Right lobe of liver (tissue), 6 donors: ENCODE measurements at regions not wholly inside any gene's neighbourhood (a gene's known extent, or its start where the extent isn't known, plus 50 kb on each side); places are given as distances from the start of the nearest gene placed in this dataset.

Source experiments
- ATAC-seq, 4 donors: fragments of 200-7000 bp; cut with Tn5 transposase; one replicate each; pipeline ENCODE4 v1.9.1; 2020; ENCODE audit warnings: mild to moderate bottlenecking in 4 of 4, moderate library complexity in 4 of 4
- DNase-seq, 3 donors: peaks; one replicate each; pipeline ENCODE4 v3.0.0-alpha.2; 2020
- H3K27ac ChIP-seq, 3 donors: fragments of 200-600 bp; one replicate each; pipeline ENCODE4 v1.8.0; 2022
- H3K27me3 ChIP-seq, 2 donors: fragments of 200-600 bp; one replicate each; pipeline ENCODE4 v1.8.0; 2022
- H3K36me3 ChIP-seq, 4 donors: fragments of 200-600 bp; sonication (generic) in 1 of 4; one replicate each; pipeline versions ENCODE4 v1.5.1 to v1.8.0; 2017 to 2022; ENCODE audit warnings: control low read depth in 1 of 4
- H3K4me1 ChIP-seq, 4 donors: fragments of 200-600 bp; sonication (generic) in 1 of 4; one replicate each; pipeline versions ENCODE4 v1.5.1 to v1.8.0; 2017 to 2022; ENCODE audit warnings: control low read depth in 1 of 4
- H3K4me3 ChIP-seq, 3 donors: fragments of 200-600 bp; one replicate each; pipeline ENCODE4 v1.8.0; 2022
- H3K9me3 ChIP-seq, 4 donors: fragments of 200-600 bp; sonication (generic) in 1 of 4; one replicate each; pipeline versions ENCODE4 v1.5.1 to v1.8.0; 2017 to 2022; ENCODE audit warnings: control low read depth in 1 of 4
- CTCF ChIP-seq, 4 donors: fragments of 200-600 bp in 3 of 4; fragments of 450-650 bp in 1 of 4; IDR thresholded peaks; one replicate each; pipeline versions ENCODE4 v1.5.1 to v1.8.0; 2016 to 2022; ENCODE audit warnings: antibody characterized with exemption in 4 of 4, mild to moderate bottlenecking in 2 of 4
- POLR2A ChIP-seq: fragments of 450-650 bp; IDR thresholded peaks from one replicate; pipeline ENCODE4 v1.6.1; 2017; ENCODE audit warnings: antibody characterized with exemption, mild to moderate bottlenecking
- WGBS: methylation state at CpG from one replicate; pipeline ENCODE4 v1.1.6; 2018; ENCODE audit warnings: low coverage, low lambda C conversion rate; ENCODE audit not compliant: insufficient coverage; ENCODE audit errors: missing lambda C conversion rate; 5-methylcytosine and 5-hydroxymethylcytosine counted together
- intact Hi-C, 2 donors: fragments of 100-400 bp; cut with DNase I; formaldehyde crosslinking; loops; one replicate each; pipeline versions ENCODE4 v1.11.2 to v1.14.1; 2022
- donor health status: DM: no; HTN: yes; CAD: no.
- donor health status: DM: no; HTN: no; CAD: no.
- donor health status: DM: no; HTN: no; CAD: no.
- donor health status: DM: no; HTN: yes; CAD: no.
- donor health status: DM: no; HTN: yes; CAD: no.

GRCh38 chr12:19572920-19573558 lies 133.7 kb downstream of the AEBP2 start:
- no peak overlapping the region for H3K4me3 ChIP-seq

DNA sequence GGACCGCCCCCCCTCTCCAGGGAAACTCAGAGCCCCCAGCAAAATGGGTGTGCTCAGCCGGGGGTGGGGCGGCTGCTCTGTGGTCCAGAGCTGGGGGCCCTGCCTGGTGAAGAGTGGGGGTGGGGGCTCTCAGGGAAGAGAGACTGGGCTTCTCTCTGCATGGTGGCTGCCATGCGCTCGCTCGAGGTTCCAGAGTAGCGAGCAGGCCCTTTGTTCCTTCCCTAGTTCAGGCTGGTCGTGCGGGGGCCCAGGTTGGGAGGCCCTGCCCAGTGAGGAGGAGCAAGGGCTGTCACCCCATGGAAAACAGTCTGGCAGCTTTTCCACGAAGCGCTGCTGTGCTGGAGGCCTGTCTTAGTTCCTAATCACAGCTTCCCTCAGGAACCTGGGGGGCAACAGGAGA lies 134.6 kb downstream of the AEBP2 start:
- Histone ChIP-seq H3K4me1 (no peaks in the 10 kb centered on the region), H3K9me3 (no peaks in the 10 kb centered on the region), H3K27ac (no peak overlapping the region), H3K27me3 (no peaks in the 10 kb centered on the region), H3K4me3 (no peak overlapping the region), H3K36me3 (no peaks in the 10 kb centered on the region)
- WGBS, result no CpG with 5 or more reads among the region's 11 CpGs
- TF ChIP-seq POLR2A, result no peak
- TF ChIP-seq CTCF (IDR thresholded peaks at IDR 0.05), result no peak
- ATAC-seq, result no peak
- intact Hi-C loops, result no loop called here
- no peak for DNase-seq

More at GRCh38 chr12:19572920-19573558, 133.7 kb downstream of the AEBP2 start:
- Histone ChIP-seq H3K27ac (no peak overlapping the region), H3K27me3 (no peaks in the 10 kb centered on the region), H3K36me3 (no peaks in the 10 kb centered on the region), H3K4me1 (no peaks in the 10 kb centered on the region), H3K9me3 (no peaks in the 10 kb centered on the region)
- intact Hi-C loops, result no loop called here
- no peak for DNase-seq
- ATAC-seq, result peak in 2 of 4 donors; percentile 18 to 31
- TF ChIP-seq CTCF (IDR thresholded peaks at IDR 0.05) (peak in 3 of 4 donors; percentile 19 to 35 (median 24)), POLR2A (no peak)
- 72% methylated on average over 7 of the region's 16 CpGs for WGBS

GRCh38 chr12:19574601-19575000 lies 135.3 kb downstream of the AEBP2 start:
- H3K27ac ChIP-seq, result no peak overlapping the region

GRCh38 chr12:19575337-19576243 lies 136.3 kb downstream of the AEBP2 start:
- Histone ChIP-seq H3K36me3 (no peaks in the 10 kb centered on the region), H3K4me1 (no peaks in the 10 kb centered on the region), H3K9me3 (no peaks in the 10 kb centered on the region), H3K27me3 (no peaks in the 10 kb centered on the region), H3K27ac (no peak overlapping the region), H3K4me3 (no peak overlapping the region)
- TF ChIP-seq POLR2A, result no peak
- no peak for TF ChIP-seq CTCF (IDR thresholded peaks at IDR 0.05)
- 49% methylated on average over 5 of the region's 5 CpGs for WGBS
- ATAC-seq (peak; percentile 54 to 78 (median 68)), DNase-seq (peak in 2 of 3 donors; percentile 38 to 54)
- intact Hi-C loops, result no loop called here

More at GRCh38 chr12:19574601-19575000, 135.3 kb downstream of the AEBP2 start:
- no peaks in the 10 kb centered on the region for H3K9me3 ChIP-seq
- no peak overlapping the region for H3K4me3 ChIP-seq
- intact Hi-C loops, result no loop called here
- ATAC-seq (no peak), DNase-seq (no peak)
- TF ChIP-seq POLR2A (no peak), CTCF (IDR thresholded peaks at IDR 0.05) (no peak)
- H3K4me1 ChIP-seq, result no peaks in the 10 kb centered on the region
- H3K27me3 ChIP-seq, result no peaks in the 10 kb centered on the region
- H3K36me3 ChIP-seq, result no peaks in the 10 kb centered on the region
